D721Med (cell line): ENCODE measurements at regions not wholly inside any gene's neighbourhood (a gene's known extent, or its start where the extent isn't known, plus 50 kb on each side); places are given as distances from the start of the nearest gene placed in this dataset.
A peak's percentile ranks its signal among the peaks of the same experiment; 100 is the strongest.

Source experiments
- DNase-seq: peaks from one replicate; pipeline ENCODE4 v3.0.0; 2011; ENCODE audit warnings: low spot score; ENCODE audit not compliant: insufficient read length
- FAIRE-seq: peaks from 2 replicates; lab custom pipeline; 2011; peaks lifted over from hg19 to GRCh38; lab: Jason Lieb, UNC
- CTCF ChIP-seq: IDR thresholded peaks from 2 replicates; pipeline ENCODE4 v1.5.1; 2012; ENCODE audit warnings: mild to moderate bottlenecking, control low read depth; ENCODE audit not compliant: insufficient read depth; ENCODE audit errors: missing control alignments

DNA sequence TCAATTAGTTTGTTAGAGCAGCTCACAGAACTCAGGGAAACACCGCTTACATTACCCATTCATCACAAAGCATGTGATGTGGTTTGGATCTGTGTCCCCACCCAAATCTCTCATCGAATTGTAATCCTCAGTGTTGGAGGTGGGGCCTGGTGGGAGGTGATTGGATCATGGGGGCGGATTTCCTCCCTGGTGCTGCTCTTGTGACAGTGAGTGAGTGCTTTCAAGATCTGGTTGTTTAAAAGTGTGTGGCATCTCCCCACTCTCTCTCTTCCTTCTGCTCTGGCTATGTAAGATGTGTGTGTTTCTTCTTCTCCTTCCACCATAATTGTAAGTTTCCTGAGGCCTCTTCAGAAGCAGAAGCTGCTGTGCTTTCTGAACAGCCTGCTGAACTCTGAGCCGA lies 63.5 kb upstream of the AGPS start:
- no peak for TF ChIP-seq CTCF
- FAIRE-seq (no peak), DNase-seq (no peak)

- TF ChIP-seq CTCF: no peak
- DNase-seq: no peak
- FAIRE-seq: no peak
These were observed 61.0 kb upstream of the AGPS start for GRCh38 chr2:177331466-177331997.

- peak; percentile 85 for TF ChIP-seq CTCF
- DNase-seq (no peak), FAIRE-seq (peak; percentile 68)
These were observed 60.3 kb upstream of the AGPS start for GRCh38 chr2:177332026-177332991.

DNA sequence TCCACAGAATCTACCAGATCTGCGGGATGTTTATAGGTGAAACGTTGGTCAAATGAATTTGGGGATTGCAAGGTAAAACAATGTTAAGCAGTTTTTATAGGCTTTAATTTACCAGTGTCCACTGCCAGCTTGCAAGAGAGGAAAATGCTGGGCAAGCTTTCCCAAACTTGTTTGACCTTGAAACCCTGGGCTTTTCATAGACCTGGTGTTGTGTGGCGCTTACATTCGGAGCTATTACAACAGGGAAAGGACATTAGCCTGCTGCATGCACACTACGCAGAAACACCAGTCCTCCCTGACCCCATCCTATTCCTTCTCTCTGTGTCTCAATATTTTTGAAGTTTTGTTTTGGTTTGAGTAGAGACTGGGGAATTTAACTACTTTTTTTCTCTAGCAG lies 59.6 kb upstream of the AGPS start:
- FAIRE-seq: no peak

DNA sequence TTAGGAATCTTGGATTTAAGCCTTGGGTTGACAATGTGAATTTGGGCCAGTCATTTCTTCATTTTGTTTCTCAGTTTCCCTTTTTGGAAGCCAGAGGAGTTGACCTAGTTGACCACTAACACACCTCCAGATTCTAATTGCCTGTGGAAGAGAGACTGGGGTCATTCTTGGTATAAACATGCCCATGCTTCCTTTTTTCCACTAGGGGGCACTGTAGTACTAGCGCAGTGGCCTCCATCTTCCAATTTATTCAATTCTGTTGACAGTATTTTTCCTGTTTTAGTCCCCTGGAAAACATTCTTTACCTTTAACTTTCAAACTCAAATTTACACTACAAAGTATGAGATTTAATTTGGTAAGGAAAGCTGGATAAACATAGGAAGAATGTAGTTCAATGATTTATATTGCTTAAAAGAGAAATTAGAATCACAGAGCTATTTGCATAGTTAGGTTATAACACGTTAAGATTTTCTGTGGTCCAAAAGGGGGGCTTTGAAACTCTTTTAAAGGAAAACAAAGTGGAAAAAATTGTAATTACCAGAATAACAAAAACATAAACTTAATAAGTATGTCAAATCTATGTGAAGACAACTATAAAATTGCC lies 57.5 kb upstream of the AGPS start:
- FAIRE-seq (peak; percentile 46), DNase-seq (no peak)

More for the DNA sequence above, 59.6 kb upstream of the AGPS start:
- no peak for TF ChIP-seq CTCF
- DNase-seq: no peak

GRCh38 chr2:177335917-177336450 lies 56.6 kb upstream of the AGPS start:
- FAIRE-seq (no peak), DNase-seq (no peak)
- no peak for TF ChIP-seq CTCF

More for the DNA sequence above, 57.5 kb upstream of the AGPS start:
- TF ChIP-seq CTCF: peak; percentile 87
